NCI-H69 (cell line): ENCODE measurements at regions not wholly inside any gene's neighbourhood (a gene's known extent, or its start where the extent isn't known, plus 50 kb on each side); places are given as distances from the start of the nearest gene placed in this dataset.

Experiments used
- DNase-seq: peaks from one replicate; lab custom pipeline; 2025; lab: John Stamatoyannopoulos, UW

DNA sequence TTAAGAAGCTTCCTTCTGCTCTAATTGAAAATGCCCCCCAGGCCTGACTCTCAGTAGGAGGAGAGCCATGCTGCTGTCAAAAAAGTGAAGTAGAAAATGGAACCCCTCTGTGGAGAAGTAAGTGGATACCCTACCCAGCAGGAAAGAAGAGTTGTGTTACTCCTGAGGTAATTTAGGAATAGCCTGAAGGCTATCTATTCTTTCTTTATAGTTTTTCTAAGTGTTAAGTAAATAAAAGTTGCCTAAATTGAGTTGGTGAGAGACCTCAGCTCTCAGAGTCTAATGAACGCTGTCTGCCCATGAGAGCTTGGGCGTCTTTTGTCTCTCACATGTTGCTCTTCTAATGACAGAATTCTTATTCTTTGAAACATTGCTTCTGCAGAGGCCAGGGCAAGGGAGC, 116.2 kb downstream of the NSUN3 start:
- peak; percentile 92 for DNase-seq

DNA sequence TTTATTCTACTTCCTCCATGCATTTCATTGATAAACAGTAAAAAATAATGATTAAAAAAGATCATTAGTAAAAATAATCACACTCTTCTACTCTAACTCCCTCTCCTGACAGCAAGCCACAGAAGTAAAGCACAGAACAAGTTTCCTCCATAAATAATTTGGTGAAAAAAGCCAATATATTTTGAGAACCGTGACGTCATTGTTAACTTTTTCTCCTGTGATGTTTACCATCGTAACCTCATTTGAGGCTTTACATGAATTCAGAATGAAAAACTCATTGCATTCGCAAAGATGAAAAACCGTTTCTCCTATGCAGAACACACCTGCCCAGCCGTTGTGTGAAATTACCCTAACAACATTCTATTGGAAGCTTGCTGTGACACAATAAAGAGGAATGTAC, 120.7 kb downstream of the NSUN3 start:
- no peak for DNase-seq

DNA sequence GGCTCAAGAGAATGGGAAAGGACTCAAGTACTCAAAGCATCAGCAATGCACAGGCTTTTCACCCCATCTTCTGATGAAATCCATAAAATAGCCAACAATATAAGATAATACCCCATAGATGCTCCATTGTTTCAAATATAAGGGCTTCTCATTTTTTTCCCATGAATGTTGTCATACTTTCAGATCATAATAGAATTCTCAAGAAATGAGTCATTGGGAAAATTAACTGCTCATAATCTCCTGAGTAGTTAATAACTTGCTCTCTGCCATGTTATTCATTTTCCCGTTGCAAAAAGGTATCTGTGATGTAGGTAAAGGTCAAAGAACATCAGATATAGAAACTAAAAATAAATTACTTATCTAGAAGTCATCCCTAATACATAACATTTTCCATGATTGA, 121.9 kb downstream of the NSUN3 start:
- DNase-seq, result no peak

DNA sequence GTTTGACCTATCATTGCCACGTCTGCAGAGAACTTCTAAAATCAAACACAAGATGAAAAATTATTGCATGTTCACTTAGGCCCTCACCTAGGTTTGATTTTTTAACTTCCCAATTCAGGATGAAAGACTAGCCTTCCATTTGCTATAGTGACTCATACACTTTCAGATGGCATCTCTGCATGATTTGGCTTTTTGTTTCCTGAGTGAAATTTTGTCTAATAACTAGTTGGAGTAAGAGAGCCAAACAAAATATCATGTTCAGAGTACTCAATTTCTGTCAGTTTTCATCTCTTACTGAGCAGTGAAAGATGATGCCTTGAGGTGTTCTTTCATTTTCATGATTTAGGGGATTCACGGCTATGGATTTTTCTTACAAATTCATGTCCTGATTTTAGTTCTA, 122.9 kb downstream of the NSUN3 start:
- peak; percentile 47 for DNase-seq

DNA sequence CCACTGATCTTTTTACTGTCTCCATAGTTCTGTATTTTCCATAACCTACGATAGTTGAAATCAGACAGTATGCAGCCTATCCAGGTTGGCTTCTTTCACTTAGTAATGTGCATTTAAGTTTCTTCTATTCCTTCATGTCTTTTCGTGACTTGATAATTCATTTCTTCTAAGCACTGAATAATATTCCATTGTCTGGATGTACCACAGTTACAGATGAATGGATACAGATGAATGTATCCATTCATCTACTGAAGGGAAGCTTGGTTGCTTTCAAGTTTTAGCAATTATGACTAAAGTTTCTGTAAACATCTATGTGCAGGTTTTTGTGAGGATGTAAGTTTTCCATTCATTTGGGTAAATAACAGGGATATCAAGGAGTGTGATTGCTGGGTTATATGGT, 124.8 kb downstream of the NSUN3 start:
- no peak for DNase-seq

DNA sequence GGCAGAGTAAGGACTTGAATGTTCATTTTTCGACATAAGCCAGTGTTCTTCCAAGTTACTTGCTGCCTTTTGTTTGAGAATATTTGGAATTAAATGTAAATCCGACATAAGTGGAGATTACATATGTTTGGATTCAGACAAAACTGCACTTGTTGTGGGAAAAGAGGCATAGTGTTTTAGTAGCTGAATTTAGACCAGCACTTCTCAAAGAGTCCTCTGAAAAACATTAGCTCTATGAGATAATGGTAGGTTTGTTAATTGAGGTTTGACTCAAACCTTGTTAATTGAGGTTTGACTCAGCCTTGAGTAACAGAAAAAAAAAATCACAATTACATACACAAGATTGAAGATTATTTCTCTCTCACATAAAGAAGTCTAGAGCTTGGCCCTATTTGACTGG, 132.5 kb downstream of the NSUN3 start:
- peak; percentile 1 for DNase-seq

DNA sequence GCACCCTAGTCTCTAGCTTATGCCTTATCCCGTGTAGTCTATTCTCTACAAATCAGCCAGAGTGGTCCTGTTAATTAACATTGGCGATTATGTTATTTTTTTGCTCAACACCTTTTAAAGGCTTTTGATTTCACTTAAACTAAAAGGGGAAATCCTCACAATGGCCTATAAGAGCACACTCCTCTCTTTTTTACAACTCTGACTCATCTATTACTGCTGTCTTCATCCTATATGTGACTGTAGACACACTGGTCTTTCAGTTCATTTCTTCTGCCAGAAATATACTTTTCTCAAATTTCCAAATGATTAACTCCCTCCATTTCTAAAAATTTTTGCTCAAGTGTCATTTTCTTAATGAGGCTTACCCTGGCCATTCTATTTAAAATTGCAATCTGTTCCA, 143.4 kb downstream of the NSUN3 start:
- DNase-seq, result no peak

DNA sequence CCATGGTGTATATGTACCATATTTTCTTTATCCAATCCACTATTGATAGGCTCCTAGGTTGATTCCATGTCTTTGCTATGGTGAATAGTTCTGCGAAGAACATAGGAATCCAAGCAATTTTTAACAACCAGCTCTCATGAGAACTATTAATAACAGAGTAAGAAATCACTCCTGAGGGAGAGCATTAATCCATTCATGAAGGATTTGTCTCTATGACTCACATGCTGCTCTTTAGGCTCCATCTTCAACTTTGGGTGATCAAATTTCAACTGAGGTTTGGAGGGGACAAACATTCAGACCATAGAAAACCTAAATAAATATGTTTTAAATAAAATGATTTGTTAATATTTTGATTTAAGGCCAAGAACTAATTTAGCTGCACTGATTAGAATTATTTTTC, 147.4 kb downstream of the NSUN3 start:
- no peak for DNase-seq

DNA sequence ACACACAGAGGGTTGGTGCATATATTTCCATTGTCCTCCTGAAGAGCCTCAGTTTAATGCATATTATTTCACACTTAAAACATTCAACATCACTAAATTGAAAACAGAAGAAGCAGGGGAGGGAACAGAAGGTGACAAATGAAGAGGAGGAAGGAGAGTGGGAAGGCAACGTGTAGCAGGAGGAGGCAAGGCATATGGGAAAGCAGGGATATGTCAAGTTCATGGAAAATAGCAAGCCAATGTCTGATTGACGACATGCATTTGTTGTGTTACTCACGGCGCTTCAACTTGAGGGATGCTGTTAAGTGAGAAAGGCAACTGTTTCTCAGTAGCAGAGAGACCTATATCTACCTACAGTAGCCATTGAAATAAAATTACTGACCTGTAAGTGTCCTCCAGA, 154.5 kb downstream of the NSUN3 start:
- no peak for DNase-seq

DNA sequence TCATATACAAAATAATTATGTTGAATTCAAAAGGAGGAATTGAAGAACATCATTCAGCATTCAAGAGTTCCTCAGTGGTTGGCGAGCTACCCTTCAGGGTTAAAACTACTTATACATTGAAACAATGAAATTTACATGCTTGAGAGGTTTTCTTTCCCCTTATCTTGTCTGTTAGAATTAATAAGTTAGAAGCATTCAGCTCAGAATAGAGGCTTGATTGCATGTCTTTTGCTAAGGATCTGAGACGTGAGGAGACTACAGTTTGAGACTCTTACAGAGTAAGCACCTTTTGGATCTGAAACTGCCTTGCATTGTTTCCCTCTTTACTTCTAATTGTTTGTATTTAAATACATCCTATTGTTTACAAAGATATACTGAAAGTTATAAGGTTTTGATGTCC, 157.6 kb downstream of the NSUN3 start:
- DNase-seq, result no peak

DNA sequence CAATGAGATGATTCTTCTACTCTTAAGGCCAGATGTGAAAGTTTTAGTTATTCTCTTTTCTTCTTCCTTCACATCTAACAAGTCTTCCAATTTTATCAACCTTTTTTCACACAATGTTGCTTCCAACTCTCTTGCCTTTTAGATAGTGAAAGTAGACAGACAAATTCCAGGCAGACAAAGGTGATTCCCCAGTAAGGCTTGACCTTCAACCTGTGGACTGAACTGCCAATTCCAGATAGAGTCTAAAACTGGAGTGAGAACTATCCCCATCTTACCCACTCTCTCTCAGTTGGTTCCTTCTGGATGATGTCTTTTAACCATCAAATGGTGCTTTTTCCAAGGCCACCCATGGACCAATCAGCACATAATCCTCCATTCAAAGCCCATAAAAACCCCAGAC, 159.0 kb downstream of the NSUN3 start:
- no peak for DNase-seq

DNA sequence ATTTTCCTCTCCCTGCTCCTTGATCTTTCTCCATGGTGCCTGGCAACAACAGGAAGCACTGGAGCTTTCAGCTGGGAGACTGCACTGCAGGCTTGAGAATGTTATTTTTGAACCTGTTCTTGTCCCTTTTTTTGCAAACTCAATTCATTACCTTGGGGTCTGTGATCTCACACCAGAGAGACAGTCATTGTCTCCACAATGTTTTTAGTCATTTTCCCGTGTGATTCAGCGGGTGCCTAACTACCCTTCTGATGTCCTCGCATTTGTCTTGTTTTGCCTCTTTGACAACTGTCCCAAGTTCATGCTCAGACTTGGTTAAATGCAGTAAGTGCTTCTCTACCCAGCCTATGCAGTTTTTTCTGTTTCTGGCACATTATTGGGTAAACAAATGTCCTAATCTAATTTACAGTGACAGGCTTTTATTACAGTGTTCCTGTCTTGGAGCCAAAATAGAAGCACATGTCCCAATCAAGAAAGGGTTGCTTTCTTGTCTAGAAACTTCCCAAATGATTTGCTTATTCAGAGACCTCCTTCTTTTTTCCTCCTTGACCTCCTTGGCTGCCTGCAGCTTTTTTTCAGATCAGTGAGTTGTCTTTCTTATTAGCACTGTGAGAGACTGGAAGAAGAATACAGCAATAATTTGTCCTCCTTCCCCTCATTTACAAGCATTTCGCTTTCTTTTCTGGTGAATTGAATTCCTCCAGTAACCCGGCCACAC, 162.4 kb downstream of the NSUN3 start:
- peak; percentile 1 for DNase-seq

DNA sequence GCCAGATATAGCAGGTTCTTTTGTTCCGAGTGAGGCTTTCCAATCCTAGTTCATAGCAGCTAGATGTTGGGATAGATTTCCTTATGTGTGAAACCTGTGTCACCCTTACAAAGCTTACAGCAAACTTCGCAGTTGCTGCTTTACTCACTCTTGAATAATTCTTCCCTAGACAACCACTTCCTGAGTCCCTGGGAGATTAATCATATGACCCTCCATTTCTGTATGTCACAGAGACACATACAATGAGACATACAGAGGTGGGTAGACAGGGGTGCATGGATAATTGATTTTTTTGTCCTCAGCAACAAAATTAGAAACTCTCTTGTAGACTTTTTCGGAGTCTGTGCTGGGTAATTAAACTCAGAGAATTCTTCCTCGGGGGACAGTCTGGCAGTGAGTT, 163.2 kb downstream of the NSUN3 start:
- DNase-seq, result no peak

DNA sequence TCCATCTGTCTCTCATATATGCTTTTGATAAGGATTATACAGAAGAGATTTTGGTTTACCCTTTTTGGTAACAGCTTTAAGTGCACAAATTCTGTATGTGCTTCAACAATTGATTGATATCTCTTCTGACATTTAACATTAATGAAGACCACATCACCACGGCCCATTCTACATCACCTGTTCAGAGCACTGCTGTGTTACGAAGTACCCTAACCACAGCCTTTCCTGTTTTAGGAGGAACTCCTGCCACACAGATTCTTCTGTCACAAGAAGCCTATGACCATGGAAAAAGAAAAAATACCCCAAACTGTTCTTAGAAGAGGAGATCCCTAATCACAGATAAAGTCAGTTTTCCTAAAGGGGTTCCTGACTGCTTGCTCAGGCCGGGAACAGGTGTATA, 170.1 kb downstream of the NSUN3 start:
- DNase-seq, result no peak

DNA sequence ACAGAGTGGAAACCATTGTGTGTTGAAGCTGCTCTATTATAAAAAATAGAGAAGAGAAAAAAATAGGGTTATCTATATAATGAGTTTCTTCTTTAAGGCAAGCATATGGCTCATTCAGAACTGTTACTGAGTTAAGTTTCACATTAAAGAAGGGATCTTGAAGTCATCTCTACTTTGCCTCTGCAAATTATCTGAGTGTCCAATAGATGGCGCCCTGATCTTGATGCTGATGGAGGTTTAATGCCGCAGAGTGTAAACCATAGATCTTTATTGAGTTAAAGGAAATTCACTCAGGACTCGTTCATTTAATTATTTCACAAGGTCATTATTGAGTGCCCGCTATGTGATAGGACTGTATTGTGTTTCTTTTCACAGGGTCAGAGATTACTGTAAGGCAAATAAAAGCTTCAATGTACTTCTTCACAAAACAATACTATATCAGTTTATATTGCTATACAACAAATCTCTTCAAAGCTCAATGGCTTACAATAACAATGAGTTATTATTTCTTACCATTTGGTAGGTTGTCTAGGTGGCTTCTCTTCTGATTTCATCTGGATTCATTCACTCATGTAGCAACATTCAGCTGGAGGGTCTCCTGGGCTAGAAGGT, 171.4 kb downstream of the NSUN3 start:
- peak; percentile 42 for DNase-seq

DNA sequence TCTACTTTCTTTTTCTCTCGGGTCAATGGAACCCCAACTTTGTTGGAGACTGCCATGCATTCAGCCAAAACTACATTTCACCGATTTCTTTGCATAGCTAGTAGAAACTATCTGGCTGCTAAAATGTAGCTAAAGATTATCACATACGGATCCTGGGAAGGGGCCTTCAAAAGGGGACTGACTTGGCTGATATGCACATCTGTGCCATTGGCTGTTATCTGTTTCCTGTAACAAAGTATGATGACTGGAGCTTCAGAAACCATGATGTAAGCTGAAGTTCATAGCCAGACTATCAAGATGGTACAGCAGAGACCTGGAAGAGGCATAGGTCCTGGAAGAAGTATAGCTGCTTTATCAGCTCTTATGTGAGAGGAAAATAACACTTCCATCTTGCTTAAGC, 179.1 kb downstream of the NSUN3 start:
- DNase-seq, result no peak

DNA sequence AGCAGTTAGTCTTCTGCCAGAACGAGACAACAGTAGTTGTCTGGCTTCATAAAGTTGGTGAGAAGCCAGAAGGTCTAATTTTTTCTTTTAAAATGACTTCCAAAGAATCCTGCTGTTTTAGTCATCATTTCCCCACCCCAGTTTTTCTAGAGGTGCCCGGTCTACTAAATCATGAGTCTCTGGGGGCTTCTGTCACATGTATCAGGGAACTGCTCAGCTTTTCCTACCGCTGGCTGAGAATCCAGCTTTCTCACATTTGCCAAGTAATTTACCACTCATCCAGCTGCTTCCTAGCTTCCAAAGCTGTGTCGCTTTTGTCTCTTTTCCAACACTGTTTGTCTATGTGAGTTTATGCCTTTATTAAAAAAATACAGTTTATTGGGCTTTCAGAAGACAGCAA, 183.3 kb downstream of the NSUN3 start:
- DNase-seq, result peak; percentile 53

DNA sequence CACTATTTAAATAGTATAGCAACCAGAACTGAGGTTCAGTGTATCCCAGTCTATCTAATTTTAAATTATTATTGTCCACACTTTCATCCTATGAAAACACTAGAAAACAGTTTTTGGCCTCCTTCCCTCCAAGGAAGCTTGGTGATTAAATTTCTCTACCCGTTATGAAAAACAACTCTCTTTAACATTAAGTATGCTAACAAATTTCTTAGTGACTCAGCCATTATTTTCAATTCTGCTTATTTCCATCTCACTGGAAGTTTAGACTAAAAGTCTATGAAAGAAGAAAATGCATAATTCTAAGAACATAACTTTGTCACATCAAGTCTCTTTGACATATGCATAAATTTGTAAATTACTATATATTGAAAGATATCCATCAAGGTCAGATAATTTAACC, 185.2 kb downstream of the NSUN3 start:
- DNase-seq, result no peak

DNA sequence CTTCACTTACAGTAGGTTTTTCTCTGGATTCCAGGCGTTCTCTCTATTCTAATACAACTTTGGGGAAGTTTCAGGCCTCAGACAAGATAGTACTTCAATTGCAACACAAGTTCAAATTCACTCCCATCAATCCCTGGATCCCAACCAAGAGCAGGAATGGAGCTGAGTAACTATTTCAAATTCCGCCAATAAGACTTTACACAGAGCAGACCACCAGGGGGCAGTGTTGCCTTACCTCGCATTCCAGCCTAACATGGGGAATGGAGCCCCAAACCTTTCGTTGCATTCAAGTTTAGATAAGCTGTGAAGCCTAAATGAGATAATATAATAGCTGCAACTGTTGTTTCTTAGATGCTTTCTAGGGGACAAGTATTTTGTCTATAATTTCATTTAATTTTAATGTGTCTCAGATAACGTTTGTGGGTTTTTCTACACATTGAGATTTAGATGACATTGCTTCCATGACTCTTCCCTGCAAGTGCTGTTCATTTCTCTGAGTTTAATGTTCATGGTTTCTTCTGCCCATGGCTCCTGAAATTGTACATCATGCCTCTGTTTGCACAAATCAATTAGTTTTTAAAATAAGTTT, 186.7 kb downstream of the NSUN3 start:
- DNase-seq, result peak; percentile 64

DNA sequence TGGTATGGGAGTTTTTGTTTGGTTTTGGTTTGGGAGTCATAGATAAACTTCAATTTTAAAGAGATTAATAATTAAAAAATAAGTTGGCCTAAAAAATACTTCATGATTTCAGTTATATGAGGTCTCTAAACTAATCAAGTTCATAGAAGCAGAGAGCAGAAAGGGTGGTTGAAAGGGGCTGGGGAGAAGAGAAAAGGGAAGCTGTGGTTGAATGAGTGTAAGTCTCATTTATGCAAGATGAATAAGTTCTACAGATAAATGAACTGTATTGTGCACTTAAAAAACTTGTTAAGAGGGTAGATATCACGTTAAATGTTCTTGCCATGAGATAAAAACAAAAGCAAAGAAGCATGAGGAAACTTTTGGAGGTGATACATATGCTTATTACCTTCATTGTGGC, 188.7 kb downstream of the NSUN3 start:
- no peak for DNase-seq

DNA sequence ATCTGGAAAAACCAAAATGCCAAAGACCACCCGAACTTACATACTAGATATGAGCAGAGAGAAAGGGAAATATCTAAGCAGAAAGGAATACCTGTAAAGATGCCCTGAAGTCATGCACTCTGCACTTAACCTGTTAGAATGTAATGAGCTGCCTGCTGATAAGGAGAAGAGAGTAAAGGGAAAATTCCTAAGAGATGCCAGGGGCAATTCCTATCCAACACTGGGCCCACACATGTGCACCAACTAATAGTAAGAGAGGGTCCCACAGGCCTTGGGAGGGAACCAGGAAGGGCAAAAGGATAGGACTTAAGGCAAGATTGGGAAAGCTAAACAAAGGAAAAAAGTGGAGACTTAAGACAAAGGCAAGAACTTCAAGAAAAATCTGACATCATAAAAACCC, 189.5 kb downstream of the NSUN3 start:
- no peak for DNase-seq

DNA sequence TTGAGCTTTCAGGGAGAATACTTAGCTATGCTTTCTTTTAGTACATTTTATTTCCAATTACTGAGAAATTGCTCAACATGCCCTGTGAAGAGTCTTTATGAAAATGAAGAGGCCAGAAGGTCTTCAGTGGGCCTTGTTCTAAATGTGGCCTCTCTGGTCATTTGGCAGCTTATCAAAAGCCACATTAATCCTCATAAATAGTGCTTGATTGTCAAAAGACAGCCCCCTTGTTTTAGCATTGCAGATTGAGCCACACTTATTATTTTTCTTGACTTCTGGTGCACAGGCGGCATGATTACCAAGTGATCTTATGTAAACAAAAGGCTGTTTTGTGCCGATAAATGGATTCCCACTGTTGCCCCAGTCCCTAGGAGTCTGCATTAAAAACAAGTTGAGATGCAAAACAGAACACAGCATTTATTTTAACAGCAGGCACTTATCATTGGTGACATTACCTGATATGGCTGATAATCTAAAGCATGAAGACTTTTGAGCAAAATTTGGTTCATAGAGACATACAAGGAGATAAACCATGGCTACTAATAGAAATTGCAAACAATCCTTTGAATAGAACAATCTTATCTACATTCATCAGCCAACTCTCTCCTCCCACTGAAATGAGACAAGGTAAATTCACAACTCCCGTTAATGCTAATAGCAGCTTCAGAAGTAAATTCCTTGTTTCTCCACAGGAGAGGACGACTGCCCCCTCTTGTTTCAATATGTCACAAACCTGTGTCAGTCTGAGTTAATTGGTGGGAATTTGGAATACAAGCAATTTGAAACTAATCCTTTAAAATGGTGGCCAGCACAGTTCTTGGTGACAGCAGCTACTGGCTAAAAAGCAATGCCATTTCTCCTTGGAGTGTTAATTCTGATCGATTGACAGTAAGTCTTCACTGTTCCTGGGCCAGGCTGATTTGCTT, 194.3 kb downstream of the NSUN3 start:
- DNase-seq, result peak; percentile 28

DNA sequence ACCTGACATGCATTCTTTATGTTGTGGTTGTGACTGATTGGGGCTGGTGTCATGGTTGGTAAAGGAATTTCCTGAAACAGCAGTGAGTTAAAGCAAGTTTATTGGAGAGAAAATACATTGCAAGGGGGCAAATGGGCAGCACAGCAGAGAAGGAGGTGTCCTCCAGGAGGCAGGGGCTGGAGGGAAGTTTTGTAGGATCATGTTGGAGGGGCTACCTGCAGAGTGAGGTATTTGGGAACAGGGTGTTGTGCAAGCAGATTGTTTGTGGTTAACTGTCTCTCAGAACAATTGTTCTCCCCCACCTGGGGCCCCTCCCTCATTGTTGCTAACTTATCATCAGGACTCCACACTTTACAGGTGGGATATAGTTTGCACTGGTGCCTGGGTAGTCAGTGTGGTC, 196.0 kb downstream of the NSUN3 start:
- no peak for DNase-seq
